GM19395 (cell line): ENCODE measurements at regions not wholly inside any gene's neighbourhood (a gene's known extent, or its start where the extent isn't known, plus 50 kb on each side); places are given as distances from the start of the nearest gene placed in this dataset.
A peak's percentile ranks its signal among the peaks of the same experiment; 100 is the strongest.
"Not testable (repeated sequence)": the region's sequence is repeated elsewhere in the genome, so short reads cannot be mapped to it uniquely, and the experiment has no call there.

Source experiments
- ATAC-seq: cut with Tn5 transposase; IDR thresholded peaks from one replicate; pipeline ENCODE4 v1.9.1; 2021; ENCODE audit warnings: mild to moderate bottlenecking, moderate library complexity; ENCODE audit not compliant: unreplicated experiment

DNA sequence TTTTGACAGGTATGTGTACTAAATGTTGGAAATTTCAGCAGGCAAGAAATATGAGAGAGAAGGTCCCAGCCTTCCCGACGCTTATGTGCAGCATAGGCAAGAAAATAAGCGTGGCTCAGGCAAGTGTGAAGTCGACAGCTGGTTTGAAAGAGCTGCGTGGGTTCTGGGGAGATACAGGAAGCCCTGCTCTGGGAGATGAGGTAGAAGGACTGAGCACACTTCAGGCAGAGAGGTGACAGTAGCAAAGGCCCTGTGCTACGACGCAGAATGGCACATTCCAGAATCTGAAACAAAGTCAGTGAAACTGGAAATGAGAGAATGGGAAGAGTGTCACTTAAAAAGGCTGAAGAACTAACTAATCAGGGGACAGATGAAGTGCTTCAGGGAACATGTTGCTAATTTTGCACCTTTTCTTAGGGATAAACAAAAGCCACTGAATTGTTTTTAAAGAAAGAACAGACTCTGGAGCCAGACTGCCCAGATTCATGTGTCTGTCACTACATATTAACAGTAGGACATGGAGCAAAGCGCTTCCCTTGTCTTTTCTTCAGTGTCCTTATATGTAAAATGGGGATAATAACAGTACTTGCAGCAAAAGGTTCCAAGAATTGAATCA is 160.1 kb downstream of the SPRY2 start:
- ATAC-seq: no peak

- ATAC-seq: no peak
Observed at GRCh38 chr13:80177327-80177726, 163.6 kb downstream of the SPRY2 start.

DNA sequence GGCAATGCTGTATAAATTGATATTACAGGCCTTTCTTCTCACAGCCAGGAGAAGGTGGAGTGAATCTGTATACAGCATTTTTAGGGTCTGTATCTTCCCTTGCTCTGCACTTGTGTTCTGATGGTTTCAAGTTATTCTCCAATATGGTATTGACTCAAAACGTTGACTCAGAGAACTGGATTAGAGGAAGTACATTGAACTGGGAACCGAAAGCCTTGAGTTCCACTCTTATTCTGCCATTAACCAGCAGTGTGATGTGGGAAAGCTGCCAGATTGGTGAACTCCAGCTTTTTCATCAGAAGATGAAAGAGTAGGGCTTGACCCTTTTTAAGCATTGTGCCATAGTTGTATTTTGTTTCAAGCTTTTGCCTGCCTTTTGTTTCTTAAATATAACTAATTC is 167.7 kb downstream of the SPRY2 start:
- peak; percentile 55 for ATAC-seq

DNA sequence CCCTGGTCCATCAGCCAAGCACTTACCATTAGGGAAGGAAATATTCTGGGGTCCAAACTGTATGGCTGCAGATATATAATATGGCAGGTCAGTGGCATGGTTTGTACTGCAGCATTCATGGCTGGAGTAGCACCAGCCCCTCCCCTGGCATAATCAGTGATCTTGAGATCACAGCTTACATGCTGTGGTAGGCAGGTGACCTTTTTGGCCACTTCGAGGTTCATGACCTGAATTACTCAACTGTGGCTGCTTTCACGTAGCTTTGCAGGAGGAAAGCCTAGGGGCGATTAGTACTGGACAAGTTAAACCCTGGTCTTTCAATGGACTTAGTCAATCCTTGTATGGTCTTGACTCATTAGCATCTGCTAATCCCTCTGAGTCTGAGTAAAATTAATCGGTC is 169.8 kb downstream of the SPRY2 start:
- ATAC-seq: no peak

DNA sequence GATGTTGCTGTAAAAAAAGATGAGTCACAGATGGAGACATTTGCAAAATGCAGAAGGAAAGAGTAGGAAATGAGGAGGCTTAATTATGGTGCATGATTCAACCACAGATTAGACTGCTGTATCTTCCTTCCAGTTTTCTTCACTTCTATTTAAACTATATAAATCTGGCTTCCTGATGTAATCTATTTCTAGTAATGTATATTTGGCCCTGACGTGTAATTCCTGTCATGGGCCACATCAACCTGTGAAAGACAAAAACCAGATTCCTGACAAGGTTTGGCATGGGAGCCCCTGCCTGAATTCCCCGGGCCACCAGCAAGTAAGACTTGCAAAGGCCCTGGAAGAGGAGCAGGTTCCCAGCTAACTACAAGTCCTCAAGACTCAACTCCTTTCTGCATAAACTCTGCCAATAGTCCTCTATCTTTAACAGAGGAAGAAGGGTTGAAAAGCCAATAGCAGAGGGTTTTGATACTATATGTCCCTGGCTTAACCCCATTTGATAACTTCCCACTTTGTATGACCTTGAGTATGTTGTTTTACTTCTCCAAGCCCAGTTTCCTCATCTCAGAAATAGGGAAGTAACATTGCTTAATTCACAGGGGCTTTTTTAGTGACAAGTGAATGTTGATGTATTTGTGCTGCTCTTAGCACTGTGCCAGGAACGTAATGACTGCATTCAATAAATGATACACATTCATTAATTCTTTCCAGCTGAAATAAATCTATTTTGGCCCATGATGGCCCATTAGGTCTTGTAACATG is 172.7 kb downstream of the SPRY2 start:
- ATAC-seq: no peak

GRCh38 chr13:80166352-80166751 is 174.6 kb downstream of the SPRY2 start:
- no peak for ATAC-seq

DNA sequence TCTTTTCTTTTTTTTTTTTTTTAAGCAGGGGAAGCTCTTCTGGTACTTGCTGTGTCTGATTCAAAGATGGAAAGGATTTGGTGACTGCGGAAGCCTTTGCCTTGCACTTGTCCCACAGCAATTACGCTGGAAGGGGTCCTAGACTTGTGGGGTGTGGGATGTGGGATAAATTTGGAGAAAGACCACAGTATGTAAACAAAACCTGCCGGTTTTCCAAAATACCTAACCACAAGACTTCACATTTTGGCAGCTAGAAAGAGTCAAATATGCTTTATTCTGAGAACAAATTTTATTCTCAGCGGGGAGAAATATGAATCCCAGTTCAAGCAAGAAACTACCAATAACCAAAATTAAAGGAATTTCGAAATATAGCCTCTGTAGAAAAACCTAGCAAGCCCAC is 176.5 kb downstream of the SPRY2 start:
- ATAC-seq: no peak

DNA sequence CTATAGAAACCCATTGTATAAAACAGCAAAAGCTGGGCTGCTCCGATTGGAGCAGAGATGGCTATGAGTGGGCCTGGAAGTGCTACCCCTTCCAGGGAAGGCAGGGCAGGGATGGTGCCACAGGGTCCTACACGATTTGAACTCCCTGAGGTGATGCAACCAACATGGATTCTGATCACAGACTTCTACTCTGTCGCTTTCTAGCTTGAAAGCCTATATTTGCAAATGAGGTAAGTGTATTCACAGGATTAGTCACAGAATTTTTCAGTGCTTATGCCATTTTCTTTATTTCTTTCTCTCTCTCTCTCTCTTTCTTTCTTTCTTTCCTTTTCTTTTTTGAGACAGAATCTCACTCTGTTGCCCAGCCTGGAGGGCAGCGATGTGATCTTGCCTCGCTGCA is 179.0 kb downstream of the SPRY2 start:
- ATAC-seq: no peak

- ATAC-seq: no peak
Observed at GRCh38 chr13:80161219-80161618, 179.7 kb downstream of the SPRY2 start.

DNA sequence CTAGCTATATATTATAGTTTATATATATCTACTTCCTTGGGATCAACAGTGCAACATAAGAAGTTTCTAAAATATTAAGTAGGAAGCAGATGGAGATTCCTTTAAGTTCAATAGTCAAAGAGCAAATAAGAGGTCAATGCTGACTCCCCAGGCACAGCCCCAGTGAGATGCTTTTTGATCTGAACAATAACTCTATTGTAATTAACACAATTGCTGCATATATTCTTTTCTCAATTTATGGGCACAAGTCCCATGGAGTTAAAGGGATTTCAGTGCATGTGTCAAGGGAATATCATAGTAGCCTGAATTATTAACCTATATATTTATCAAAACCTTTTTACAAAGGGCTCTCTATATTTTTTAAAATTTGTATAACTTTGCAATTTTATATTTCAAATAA is 180.8 kb downstream of the SPRY2 start:
- ATAC-seq: no peak

- no peak for ATAC-seq
Observed at GRCh38 chr13:80157261-80157932, 183.5 kb downstream of the SPRY2 start.

- ATAC-seq: not testable (repeated sequence)
Observed at GRCh38 chr13:80152142-80152541, 188.8 kb downstream of the SPRY2 start.

- ATAC-seq: no peak
Observed at GRCh38 chr13:80151016-80151415, 189.9 kb downstream of the SPRY2 start.

DNA sequence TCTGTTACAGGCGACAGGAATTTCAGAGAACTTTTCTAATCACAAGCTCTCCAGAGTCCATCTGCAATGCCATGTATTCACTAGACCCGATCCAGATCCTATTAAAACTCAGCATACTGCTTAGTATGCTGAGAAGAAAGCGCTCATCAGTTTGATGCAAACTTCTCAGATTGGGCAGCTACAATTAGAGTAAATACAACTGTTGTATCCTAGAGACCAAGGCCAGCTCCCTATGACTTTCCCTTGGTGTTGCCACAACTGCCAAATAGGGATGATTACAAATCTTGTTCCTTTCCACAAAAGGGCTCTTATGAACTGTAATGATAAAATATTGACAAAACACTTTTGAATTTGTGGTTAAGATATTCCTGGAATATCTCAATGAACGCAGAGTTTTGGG is 191.2 kb downstream of the SPRY2 start:
- no peak for ATAC-seq

GRCh38 chr13:80145171-80145690 is 195.7 kb downstream of the SPRY2 start:
- no peak for ATAC-seq

DNA sequence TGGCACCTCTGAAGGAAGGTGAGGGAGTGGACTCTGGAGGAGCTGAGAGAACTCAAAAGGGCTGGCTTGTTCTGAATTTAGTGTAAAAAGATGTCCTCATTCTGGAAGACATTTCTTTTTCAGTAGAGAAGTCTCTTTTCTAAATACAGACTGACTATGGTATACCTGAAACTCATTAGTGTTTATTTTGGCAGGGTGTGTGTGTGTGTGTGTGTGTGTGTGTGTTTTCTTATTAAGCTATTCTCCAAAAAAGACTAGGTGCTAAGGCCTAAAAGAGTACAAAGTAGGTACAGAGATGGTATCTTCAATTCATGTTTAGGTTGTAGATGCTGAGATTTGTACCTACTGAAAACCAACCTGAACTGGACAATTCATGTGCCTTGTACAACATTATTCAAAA is 196.4 kb downstream of the SPRY2 start:
- no peak for ATAC-seq

- ATAC-seq: no peak
Observed at GRCh38 chr13:80141123-80141849, 199.6 kb downstream of the SPRY2 start.

DNA sequence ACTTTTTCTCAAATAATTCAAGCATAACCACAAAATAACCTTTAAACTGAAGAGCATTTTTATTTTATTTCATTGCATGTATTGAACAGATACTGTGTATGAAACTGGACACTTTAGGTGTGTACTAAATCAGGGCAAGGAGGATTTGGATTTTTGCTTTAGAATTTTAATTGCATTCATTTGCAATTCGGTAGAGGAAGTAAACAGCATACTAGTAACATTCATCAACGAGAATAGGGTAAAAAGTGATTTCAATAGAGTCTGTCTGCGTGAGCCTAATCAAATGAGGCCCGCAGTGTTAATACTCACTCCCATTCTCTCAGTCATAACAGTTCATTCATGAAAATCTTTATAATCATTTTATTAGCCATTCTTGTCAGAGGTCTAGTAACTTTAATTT is 200.2 kb downstream of the SPRY2 start:
- no peak for ATAC-seq

DNA sequence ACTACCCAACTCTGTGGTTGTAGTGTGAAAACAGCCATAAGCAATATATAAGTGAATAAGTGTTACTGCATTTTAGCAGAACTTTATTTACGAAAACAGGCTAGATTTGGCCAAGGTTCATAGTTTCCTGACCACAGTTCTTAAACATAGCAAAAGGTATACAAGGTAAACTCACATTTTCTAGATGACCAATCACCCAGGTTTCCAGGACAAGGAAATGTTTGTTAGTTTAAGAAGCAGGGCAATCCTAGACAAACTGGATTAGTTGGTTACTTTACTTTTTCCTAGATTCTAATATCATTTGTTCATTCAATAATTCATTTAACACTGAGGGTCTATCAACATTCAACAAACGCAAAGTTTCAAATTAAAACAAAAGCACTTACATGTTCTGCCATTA is 201.7 kb downstream of the SPRY2 start:
- ATAC-seq: no peak

DNA sequence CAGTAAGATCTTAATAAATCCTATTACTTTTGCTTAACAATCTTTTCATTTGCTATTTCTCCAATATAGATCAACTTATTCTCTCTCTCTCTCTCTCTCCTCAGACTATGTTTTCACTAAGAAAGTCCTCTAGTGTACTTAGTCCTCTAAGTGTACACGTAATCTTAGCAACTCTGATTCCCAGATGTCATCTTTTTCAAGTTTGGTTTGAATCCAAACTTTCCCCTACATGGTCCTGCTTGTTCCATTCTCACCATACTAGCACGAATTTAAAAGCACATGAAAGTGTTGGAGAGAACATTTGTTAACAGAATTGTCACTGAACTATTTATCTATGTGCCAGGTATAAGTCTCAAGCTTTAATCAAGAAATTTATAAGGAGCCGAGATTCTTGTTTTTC is 202.9 kb downstream of the SPRY2 start:
- no peak for ATAC-seq

DNA sequence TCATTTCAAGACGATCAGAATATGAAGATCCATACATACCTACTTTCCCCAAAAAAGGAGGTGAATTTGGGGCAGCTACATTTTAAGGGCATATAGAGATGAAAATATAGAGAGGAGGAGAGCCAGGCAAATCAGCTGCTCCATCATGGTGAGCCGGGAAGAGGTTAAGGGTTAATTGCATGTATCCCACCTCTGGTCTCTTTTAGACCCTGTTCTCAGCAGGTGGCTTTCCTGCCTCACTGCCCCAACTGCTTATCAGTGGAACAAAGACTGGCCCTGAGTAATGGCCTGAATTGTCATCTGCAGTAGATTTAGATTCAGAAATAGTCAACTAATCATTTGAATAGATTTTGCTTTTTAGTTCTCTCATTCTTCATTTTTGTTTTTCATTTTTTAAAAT is 206.6 kb downstream of the SPRY2 start:
- no peak for ATAC-seq
